ENCODE measurements at regions not wholly inside any gene's neighbourhood (a gene's known extent, or its start where the extent isn't known, plus 50 kb on each side); places are given as distances from the start of the nearest gene placed in this dataset.

DNA sequence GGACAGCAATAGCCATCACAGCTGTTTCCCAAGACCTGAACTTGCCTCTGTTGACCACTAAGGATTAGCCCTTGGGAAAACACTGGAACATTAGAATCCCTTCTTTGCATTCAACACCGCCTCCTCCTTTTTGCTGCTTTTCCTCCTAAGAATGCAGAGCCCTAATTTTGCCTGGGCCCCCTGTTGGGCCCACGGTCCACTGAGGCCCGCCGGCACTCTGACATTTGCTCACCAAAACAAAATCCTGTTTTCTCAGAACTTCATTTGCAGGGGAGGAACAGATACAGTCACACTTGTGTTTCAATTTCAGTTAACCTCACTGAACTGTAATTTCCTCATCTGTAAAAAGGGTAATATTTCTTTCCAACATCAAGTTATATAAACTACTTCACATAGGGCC lies 116.0 kb upstream of the JARID2 start:
- TF ChIP-seq, protein P1, sequence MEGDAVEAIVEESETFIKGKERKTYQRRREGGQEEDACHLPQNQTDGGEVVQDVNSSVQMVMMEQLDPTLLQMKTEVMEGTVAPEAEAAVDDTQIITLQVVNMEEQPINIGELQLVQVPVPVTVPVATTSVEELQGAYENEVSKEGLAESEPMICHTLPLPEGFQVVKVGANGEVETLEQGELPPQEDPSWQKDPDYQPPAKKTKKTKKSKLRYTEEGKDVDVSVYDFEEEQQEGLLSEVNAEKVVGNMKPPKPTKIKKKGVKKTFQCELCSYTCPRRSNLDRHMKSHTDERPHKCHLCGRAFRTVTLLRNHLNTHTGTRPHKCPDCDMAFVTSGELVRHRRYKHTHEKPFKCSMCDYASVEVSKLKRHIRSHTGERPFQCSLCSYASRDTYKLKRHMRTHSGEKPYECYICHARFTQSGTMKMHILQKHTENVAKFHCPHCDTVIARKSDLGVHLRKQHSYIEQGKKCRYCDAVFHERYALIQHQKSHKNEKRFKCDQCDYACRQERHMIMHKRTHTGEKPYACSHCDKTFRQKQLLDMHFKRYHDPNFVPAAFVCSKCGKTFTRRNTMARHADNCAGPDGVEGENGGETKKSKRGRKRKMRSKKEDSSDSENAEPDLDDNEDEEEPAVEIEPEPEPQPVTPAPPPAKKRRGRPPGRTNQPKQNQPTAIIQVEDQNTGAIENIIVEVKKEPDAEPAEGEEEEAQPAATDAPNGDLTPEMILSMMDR (IDR thresholded peaks at IDR 0.05), result no peak
- TF ChIP-seq POLR2AphosphoS5 (IDR thresholded peaks at IDR 0.05) (no peak), POLR2A (IDR thresholded peaks at IDR 0.05) (no peak), EP300 (IDR thresholded peaks at IDR 0.05) (no peak)
- no peaks in the 10 kb centered on the region for H3K4me1 ChIP-seq
- H3K4me3 ChIP-seq, result no peak overlapping the region
- no peaks in the 10 kb centered on the region for H3K27me3 ChIP-seq
- no peaks in the 10 kb centered on the region for H3K36me3 ChIP-seq
- no peak overlapping the region for H3K27ac ChIP-seq
- H3K9me3 ChIP-seq, result no peaks in the 10 kb centered on the region
- DNase-seq, result no peak
- intact Hi-C loops (cut with DNase I), result no loop called here
- WGBS, 2 donors, result 54 to 70% methylated on average over 4 of the region's 4 CpGs

DNA sequence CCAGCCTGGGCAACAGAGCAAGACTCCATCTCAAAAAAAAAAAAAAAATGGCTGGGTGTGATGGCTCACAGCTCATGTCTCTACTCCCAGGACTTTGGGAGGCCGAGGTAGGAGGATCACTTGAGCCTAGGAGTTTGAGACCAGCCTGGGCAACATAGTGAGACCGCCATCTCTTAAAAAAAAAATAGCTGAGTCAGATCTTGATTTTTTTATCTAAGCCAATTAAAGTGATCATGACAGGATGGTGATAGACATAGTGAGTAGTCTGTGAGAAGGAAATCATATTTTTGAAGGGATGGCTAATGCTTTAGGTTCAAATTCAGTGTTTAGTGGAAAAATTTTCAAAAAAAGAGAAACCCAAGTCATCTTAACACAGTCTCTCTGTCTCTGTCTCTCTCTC lies 114.6 kb upstream of the JARID2 start:
- DNase-seq, result no peak
- Histone ChIP-seq H3K36me3 (no peaks in the 10 kb centered on the region), H3K27me3 (no peaks in the 10 kb centered on the region), H3K27ac (no peak overlapping the region), H3K4me1 (no peaks in the 10 kb centered on the region), H3K9me3 (no peaks in the 10 kb centered on the region), H3K4me3 (no peak overlapping the region)
- TF ChIP-seq, protein P1 (IDR thresholded peaks at IDR 0.05), result no peak
- no peak for TF ChIP-seq POLR2AphosphoS5 (IDR thresholded peaks at IDR 0.05)
- TF ChIP-seq EP300 (IDR thresholded peaks at IDR 0.05), result no peak
- no peak for TF ChIP-seq POLR2A (IDR thresholded peaks at IDR 0.05)
- intact Hi-C loops (cut with DNase I), result no loop called here
- whole genome bisulfite sequencing, 2 donors, result 93 to 98% methylated on average over 2 of the region's 2 CpGs

DNA sequence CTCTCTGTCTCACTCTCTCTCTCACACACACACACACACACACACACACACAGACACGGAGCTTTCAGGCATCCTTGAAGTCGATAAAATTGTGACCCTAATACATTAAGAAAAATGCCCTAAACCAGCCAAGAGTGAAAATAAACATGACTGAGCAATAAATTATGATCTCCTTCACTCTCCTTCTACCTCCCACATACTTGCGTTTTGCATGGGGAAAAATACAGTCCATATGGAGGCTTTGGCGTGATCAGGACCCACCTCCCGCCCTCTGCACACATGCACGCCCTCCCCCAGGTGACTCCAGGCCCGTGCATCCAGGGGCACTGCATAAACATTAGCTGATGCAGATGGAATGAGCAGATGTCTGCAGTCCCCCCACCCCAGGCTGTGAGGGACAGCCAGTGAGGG lies 114.2 kb upstream of the JARID2 start:
- TF ChIP-seq, protein P1 (IDR thresholded peaks at IDR 0.05), result no peak
- TF ChIP-seq POLR2A (IDR thresholded peaks at IDR 0.05) (no peak), EP300 (IDR thresholded peaks at IDR 0.05) (no peak), POLR2AphosphoS5 (IDR thresholded peaks at IDR 0.05) (no peak)
- Histone ChIP-seq H3K27ac (no peak overlapping the region), H3K36me3 (no peaks in the 10 kb centered on the region), H3K4me3 (no peak overlapping the region), H3K9me3 (no peaks in the 10 kb centered on the region), H3K4me1 (no peaks in the 10 kb centered on the region), H3K27me3 (no peaks in the 10 kb centered on the region)
- WGBS, 2 donors, result 71 to 77% methylated on average over 7 of the region's 7 CpGs
- intact Hi-C loops (cut with DNase I), result no loop called here
- DNase-seq, result no peak

DNA sequence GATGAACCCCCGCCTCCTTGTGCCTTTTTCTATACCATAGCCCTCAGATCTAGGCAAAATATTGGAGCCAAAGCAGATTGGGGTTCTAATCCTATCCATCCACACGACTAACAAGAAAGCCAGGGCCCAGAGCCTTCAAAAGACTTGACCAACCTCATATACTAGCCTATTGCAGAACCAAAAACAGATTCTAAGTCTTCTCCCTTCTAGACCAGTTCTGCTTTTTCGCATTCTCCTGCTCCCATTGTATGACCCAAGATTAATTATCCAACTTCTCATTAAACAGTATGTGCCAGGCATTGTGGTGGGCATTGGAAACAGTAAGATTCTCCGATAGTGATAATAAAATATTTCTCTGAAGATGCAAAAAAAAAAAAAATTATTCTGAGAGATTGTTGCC lies 113.7 kb upstream of the JARID2 start:
- Histone ChIP-seq H3K9me3 (no peaks in the 10 kb centered on the region), H3K36me3 (no peaks in the 10 kb centered on the region), H3K4me1 (no peaks in the 10 kb centered on the region), H3K27ac (no peak overlapping the region), H3K4me3 (no peak overlapping the region), H3K27me3 (no peaks in the 10 kb centered on the region)
- WGBS, 2 donors, result 88% methylated on average over 4 of the region's 4 CpGs
- DNase-seq, result no peak
- TF ChIP-seq POLR2AphosphoS5 (IDR thresholded peaks at IDR 0.05) (no peak), POLR2A (IDR thresholded peaks at IDR 0.05) (no peak), EP300 (IDR thresholded peaks at IDR 0.05) (no peak)
- TF ChIP-seq, protein P1 (IDR thresholded peaks at IDR 0.05), result no peak
- intact Hi-C loops (cut with DNase I), result no loop called here

All from sigmoid colon (tissue), 6 donors.